Activated naive CD4-positive, alpha-beta T cell treated with anti-CD3 and anti-CD28 coated beads, Interleukin-2, amount 10 ng/mL, durations not matched to agents 7 days and 5 days (primary cell): ENCODE measurements at regions not wholly inside any gene's neighbourhood (a gene's known extent, or its start where the extent isn't known, plus 50 kb on each side); places are given as distances from the start of the nearest gene placed in this dataset.

Experiments used
- CTCF ChIA-PET: fragments of 350-600 bp; sonication (Branson Sonifier 250); formaldehyde crosslinking; loops from one replicate; lab custom pipeline; 2021; ENCODE audit warnings: antibody characterized with exemption; lab: Charles Lee
- DNase-seq: peaks from one replicate; pipeline ENCODE4 v3.0.0-alpha.2; 2020
- H3K27ac Mint-ChIP-seq: one replicate; pipeline ENCODE4 v1.8.0; 2021; ENCODE audit warnings: mild to moderate bottlenecking, moderate library complexity, mixed read lengths
- H3K27me3 Mint-ChIP-seq: one replicate; pipeline ENCODE4 v1.8.0; 2021; ENCODE audit warnings: mild to moderate bottlenecking, mixed read lengths
- H3K36me3 Mint-ChIP-seq: one replicate; pipeline ENCODE4 v1.8.0; 2021; ENCODE audit warnings: mixed read lengths
- H3K4me1 Mint-ChIP-seq: one replicate; pipeline ENCODE4 v1.8.0; 2021; ENCODE audit warnings: mixed read lengths
- H3K4me3 Mint-ChIP-seq: one replicate; pipeline ENCODE4 v1.8.0; 2021; ENCODE audit warnings: mild to moderate bottlenecking, moderate library complexity, mixed read lengths
- H3K9me3 Mint-ChIP-seq: one replicate; pipeline ENCODE4 v1.8.0; 2021; ENCODE audit warnings: mixed read lengths

GRCh38 chr9:18404434-18405029 is 69.4 kb upstream of the ADAMTSL1 start:
- no peak overlapping the region for H3K4me3 Mint-ChIP-seq
- no peaks in the 10 kb centered on the region for H3K4me1 Mint-ChIP-seq
- no peaks in the 10 kb centered on the region for H3K27me3 Mint-ChIP-seq
- no peaks in the 10 kb centered on the region for H3K9me3 Mint-ChIP-seq
- no peak for DNase-seq
- CTCF ChIA-PET = no interaction called here
- H3K27ac Mint-ChIP-seq = no peak overlapping the region
- H3K36me3 Mint-ChIP-seq = no peaks in the 10 kb centered on the region

- H3K4me3 Mint-ChIP-seq = no peak overlapping the region
Observed at GRCh38 chr9:18405240-18405639, 68.7 kb upstream of the ADAMTSL1 start.

DNA sequence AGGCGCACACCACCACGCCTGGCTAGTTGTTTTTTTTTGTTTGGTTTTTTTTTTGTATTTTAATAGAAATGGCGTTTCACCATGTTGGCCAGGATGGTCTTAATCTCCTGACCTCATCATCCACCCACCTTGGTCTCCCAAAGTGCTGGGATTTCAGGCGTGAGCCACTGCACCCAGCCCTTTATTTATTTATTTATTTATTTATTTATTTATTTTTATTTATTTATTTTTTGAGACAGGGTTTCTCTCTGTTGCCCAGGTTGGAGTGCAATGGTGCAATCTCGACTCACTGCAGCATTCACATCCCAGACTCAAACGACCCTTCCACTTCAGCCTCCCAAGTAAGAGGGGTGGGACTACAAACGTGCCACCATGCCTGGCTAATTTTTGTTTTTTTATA is 63.0 kb upstream of the ADAMTSL1 start:
- DNase-seq = no peak
- Mint-ChIP-seq H3K4me3 (no peak overlapping the region), H3K4me1 (no peaks in the 10 kb centered on the region), H3K27me3 (no peaks in the 10 kb centered on the region), H3K36me3 (no peaks in the 10 kb centered on the region), H3K27ac (no peak overlapping the region), H3K9me3 (no peaks in the 10 kb centered on the region)
- CTCF ChIA-PET = no interaction called here

More at GRCh38 chr9:18405240-18405639, 68.7 kb upstream of the ADAMTSL1 start:
- no peak for DNase-seq
- Mint-ChIP-seq H3K4me1 (no peaks in the 10 kb centered on the region), H3K27me3 (no peaks in the 10 kb centered on the region), H3K36me3 (no peaks in the 10 kb centered on the region), H3K9me3 (no peaks in the 10 kb centered on the region), H3K27ac (no peak overlapping the region)
- CTCF ChIA-PET = no interaction called here

DNA sequence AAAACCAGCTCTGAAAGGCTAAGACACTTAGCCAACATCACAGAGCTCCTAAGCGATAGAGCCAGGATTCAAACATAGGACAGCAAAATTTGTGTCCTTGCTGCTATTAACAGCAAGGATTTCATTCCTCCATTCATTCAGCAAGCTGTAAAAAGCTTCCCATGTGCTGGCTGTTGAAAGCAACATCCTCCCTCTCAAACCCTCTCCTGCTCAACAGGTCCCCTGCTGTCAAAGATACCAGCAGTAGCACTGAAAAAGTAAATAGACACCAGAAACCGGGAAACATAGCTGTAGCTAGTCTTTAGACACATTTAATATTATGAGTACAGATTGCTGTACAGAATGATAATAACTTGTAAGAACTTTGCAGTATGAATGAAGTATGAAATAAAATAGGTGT is 52.6 kb upstream of the ADAMTSL1 start:
- no peaks in the 10 kb centered on the region for H3K36me3 Mint-ChIP-seq
- H3K27me3 Mint-ChIP-seq = peaks cover 4% of the 10 kb centered on the region
- DNase-seq = no peak
- H3K9me3 Mint-ChIP-seq = no peaks in the 10 kb centered on the region
- H3K27ac Mint-ChIP-seq = no peak overlapping the region
- no peaks in the 10 kb centered on the region for H3K4me1 Mint-ChIP-seq
- CTCF ChIA-PET = no interaction called here
- no peak overlapping the region for H3K4me3 Mint-ChIP-seq

DNA sequence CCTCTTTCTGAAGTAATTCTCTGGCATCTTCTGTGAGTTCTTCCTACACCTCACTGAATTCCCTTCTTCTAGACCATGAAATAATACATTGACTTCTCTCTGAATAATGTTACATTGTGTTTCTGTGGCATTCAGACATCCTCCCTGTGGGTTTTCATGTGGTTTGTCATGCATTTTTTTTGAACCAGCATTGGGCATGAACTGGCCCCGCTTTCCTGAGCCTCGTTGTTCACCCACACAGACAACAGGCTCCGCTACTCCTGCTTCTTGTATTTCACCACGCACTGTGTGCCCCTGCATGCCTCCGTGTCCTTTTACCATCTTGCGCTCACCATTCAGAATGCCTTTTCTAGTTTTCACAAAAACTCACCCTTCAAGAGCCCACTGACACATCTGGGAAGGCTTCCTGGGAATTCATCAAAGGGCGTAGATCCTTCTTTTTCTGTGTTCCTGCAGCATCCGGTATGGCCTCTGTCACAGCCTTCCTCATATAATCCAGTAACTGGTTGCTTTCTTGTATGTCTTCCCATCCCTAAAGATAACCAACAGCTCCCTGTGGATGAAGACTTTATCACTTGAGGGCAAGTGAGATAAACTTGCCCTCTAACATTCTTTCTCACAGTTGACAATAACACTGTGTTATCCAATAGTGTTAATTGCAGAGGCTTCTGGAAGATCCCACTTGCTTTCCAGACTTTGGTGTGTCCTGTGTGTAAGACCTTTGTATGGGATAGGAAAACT is 51.5 kb upstream of the ADAMTSL1 start:
- no peak overlapping the region for H3K27ac Mint-ChIP-seq
- no peaks in the 10 kb centered on the region for H3K36me3 Mint-ChIP-seq
- H3K9me3 Mint-ChIP-seq = no peaks in the 10 kb centered on the region
- CTCF ChIA-PET = no interaction called here
- DNase-seq = no peak
- H3K27me3 Mint-ChIP-seq = peaks cover 4% of the 10 kb centered on the region
- H3K4me3 Mint-ChIP-seq = no peak overlapping the region
- H3K4me1 Mint-ChIP-seq = no peaks in the 10 kb centered on the region

DNA sequence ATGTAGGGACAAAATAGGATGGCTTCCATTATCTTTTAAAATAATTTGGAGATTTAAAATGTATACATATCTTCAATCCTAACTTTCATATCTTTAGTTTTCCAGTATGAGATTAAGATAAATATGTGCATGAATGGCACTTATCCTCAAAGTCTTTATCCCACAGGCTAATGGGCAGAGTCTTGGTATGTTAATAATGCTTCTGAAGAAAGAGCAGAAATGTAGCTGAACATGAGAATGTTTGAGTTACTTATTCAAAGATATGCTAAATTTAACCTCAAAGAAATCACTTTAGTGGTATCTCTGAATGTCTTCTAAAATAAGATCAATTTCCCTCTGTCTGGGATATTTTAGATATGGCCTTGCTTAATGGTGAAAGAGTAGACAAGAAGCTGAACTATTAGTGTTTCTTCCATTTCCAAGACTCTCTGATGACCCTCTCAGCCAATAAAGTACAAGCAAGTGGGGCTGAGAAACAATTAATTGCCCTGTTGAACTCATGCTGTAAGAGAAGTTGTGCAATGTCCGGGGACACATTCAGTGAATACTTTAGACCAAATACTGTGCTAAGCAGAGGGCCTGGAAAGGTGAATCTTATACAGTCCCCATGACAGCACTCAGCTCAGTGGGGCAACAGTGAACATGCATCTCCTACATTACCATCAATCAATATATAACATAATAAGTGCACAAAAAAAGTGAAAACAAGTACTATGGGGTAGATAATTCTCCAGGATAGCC is 50.0 kb upstream of the ADAMTSL1 start:
- Mint-ChIP-seq H3K36me3 (no peaks in the 10 kb centered on the region), H3K4me1 (no peaks in the 10 kb centered on the region), H3K9me3 (no peaks in the 10 kb centered on the region), H3K27ac (no peak overlapping the region), H3K4me3 (no peak overlapping the region), H3K27me3 (peaks cover 4% of the 10 kb centered on the region)
- CTCF ChIA-PET = no interaction called here
- DNase-seq = no peak
